ENCODE measurements at regions not wholly inside any gene's neighbourhood (a gene's known extent, or its start where the extent isn't known, plus 50 kb on each side); places are given as distances from the start of the nearest gene placed in this dataset.

DNA sequence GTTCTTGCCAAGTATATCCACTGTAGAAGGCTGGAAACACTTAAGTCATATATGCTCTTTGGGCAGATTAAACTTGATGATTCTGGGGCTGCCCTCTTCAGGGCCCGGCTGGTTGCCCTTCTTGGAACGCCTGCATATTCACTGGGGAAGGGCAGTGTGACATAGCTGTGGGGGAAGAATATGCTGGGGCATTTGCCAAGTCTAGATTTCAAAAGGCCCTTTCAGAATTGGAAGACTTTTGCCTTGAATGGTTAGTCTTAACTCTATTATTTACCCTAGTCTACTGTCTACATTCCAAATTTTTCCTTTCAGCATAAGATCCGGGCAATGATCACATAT, 161.2 kb upstream of the PITX1 start:
- H3K4me3 ChIP-seq (ENCODE audit: control insufficient read depth in 2 of 3, extremely low read depth in 1 of 3, insufficient read depth in 2 of 3, low read depth in 1 of 3, low read length in 3 of 3): no peak overlapping the region

DNA sequence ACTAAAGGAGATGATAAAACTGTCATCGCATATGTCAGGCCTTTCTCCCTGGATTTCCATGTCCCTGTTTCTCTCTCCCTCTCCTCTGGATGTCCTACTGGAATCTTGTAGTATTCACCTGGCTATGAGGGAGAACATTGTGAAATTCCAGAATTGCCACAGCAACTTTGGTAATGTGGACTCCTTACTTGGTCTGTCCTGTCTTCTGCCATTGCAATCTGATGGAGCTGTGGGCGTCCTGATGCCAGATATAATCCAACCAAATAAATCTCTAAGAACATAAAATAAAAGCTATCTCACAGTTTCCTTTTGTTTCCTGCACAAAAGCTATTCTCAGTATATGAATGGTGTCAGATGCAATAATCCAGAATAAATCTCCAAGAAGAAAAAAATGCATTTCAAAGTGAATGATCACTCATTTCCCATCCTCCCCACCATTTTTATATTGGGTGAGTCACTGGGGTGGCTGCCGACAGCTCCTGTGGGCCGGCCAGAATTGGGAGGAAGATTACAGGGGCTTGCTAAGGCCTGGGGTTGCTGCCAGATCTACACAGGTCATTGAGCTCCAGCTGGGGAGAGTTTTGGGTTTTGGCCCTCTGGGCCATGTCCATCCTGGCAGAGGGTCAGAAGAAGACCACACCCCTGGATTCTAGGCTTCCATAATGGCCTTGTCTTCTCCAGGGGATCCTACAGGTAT, 160.7 kb upstream of the PITX1 start:
- Histone ChIP-seq H3K4me1 (ENCODE audit: control insufficient read depth, extremely low read depth, insufficient read depth, low read length) (no peaks in the 10 kb centered on the region), H3K9me3 (ENCODE audit: control insufficient read depth, low read depth, low read length) (no peaks in the 10 kb centered on the region)
- no peak for DNase-seq (ENCODE audit: low read depth, low spot score)

More for the DNA sequence above, 161.2 kb upstream of the PITX1 start:
- dilution Hi-C loops (cut with MboI; ENCODE audit: extremely low pct_ligation_motif_present, low sequenced_read_pairs): no loop called here
- H4K20me1 ChIP-seq (ENCODE audit: control insufficient read depth, extremely low read depth, insufficient read depth, low read length): no peaks in the 10 kb centered on the region
- TF ChIP-seq EZH2 (IDR thresholded peaks at IDR 0.05; ENCODE audit: low read length): no peak
- TF ChIP-seq, protein P1, sequence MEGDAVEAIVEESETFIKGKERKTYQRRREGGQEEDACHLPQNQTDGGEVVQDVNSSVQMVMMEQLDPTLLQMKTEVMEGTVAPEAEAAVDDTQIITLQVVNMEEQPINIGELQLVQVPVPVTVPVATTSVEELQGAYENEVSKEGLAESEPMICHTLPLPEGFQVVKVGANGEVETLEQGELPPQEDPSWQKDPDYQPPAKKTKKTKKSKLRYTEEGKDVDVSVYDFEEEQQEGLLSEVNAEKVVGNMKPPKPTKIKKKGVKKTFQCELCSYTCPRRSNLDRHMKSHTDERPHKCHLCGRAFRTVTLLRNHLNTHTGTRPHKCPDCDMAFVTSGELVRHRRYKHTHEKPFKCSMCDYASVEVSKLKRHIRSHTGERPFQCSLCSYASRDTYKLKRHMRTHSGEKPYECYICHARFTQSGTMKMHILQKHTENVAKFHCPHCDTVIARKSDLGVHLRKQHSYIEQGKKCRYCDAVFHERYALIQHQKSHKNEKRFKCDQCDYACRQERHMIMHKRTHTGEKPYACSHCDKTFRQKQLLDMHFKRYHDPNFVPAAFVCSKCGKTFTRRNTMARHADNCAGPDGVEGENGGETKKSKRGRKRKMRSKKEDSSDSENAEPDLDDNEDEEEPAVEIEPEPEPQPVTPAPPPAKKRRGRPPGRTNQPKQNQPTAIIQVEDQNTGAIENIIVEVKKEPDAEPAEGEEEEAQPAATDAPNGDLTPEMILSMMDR (optimal IDR thresholded peaks at IDR 0.05 in 1 of 3, IDR thresholded peaks at IDR 0.05 in 1 of 3, conservative IDR thresholded peaks at IDR 0.05 in 1 of 3; ENCODE audit: extremely low read depth in 1 of 3, insufficient read depth in 2 of 3, low read length in 3 of 3): no peak
- no peaks in the 10 kb centered on the region for H3K36me3 ChIP-seq (ENCODE audit: control insufficient read depth in 2 of 2, extremely low read depth in 1 of 2, insufficient read depth in 2 of 2, low read length in 2 of 2)
- no peaks in the 10 kb centered on the region for H3K79me2 ChIP-seq (ENCODE audit: control insufficient read depth, insufficient read depth, low read length)
- no peaks in the 10 kb centered on the region for H3K4me1 ChIP-seq (ENCODE audit: control insufficient read depth, extremely low read depth, insufficient read depth, low read length)
- no peak for DNase-seq (ENCODE audit: low read depth, low spot score)
- H3K27ac ChIP-seq (ENCODE audit: control insufficient read depth, insufficient read depth, low read length): no peak overlapping the region
- H2AFZ ChIP-seq (ENCODE audit: control insufficient read depth, low read length): no peak overlapping the region
- no peak for FAIRE-seq
- no peaks in the 10 kb centered on the region for H3K9me1 ChIP-seq (ENCODE audit: control insufficient read depth, extremely low read depth, insufficient read depth, low read length)
- no peaks in the 10 kb centered on the region for H3K9me3 ChIP-seq (ENCODE audit: control insufficient read depth, low read depth, low read length)
- no peak overlapping the region for H3K9ac ChIP-seq (ENCODE audit: control insufficient read depth, extremely low read depth, insufficient read depth, low read length)
- H3K4me2 ChIP-seq (ENCODE audit: control insufficient read depth, extremely low read depth, insufficient read depth, low read depth, low read length): no peak overlapping the region
- peaks cover 23% of the 10 kb centered on the region for H3K27me3 ChIP-seq (ENCODE audit: control insufficient read depth, extremely low read depth, insufficient read depth, low read length)

More for the DNA sequence above, 160.7 kb upstream of the PITX1 start:
- Histone ChIP-seq H3K9me1 (ENCODE audit: control insufficient read depth, extremely low read depth, insufficient read depth, low read length) (no peaks in the 10 kb centered on the region), H3K36me3 (ENCODE audit: control insufficient read depth in 2 of 2, extremely low read depth in 1 of 2, insufficient read depth in 2 of 2, low read length in 2 of 2) (no peaks in the 10 kb centered on the region), H2AFZ (ENCODE audit: control insufficient read depth, low read length) (no peak overlapping the region), H3K4me3 (ENCODE audit: control insufficient read depth in 2 of 3, extremely low read depth in 1 of 3, insufficient read depth in 2 of 3, low read depth in 1 of 3, low read length in 3 of 3) (no peak overlapping the region), H3K4me2 (ENCODE audit: control insufficient read depth, extremely low read depth, insufficient read depth, low read depth, low read length) (no peak overlapping the region), H3K9ac (ENCODE audit: control insufficient read depth, extremely low read depth, insufficient read depth, low read length) (no peak overlapping the region), H3K27ac (ENCODE audit: control insufficient read depth, insufficient read depth, low read length) (no peak overlapping the region), H4K20me1 (ENCODE audit: control insufficient read depth, extremely low read depth, insufficient read depth, low read length) (no peaks in the 10 kb centered on the region), H3K27me3 (ENCODE audit: control insufficient read depth, extremely low read depth, insufficient read depth, low read length) (peaks cover 24% of the 10 kb centered on the region), H3K79me2 (ENCODE audit: control insufficient read depth, insufficient read depth, low read length) (no peaks in the 10 kb centered on the region)
- FAIRE-seq: no peak
- dilution Hi-C loops (cut with MboI; ENCODE audit: extremely low pct_ligation_motif_present, low sequenced_read_pairs): no loop called here
- TF ChIP-seq, protein P1 (optimal IDR thresholded peaks at IDR 0.05 in 1 of 3, IDR thresholded peaks at IDR 0.05 in 1 of 3, conservative IDR thresholded peaks at IDR 0.05 in 1 of 3; ENCODE audit: extremely low read depth in 1 of 3, insufficient read depth in 2 of 3, low read length in 3 of 3): no peak
- no peak for TF ChIP-seq EZH2 (IDR thresholded peaks at IDR 0.05; ENCODE audit: low read length)
